Stomach (tissue), 4 donors: ENCODE measurements at regions not wholly inside any gene's neighbourhood (a gene's known extent, or its start where the extent isn't known, plus 50 kb on each side); places are given as distances from the start of the nearest gene placed in this dataset.

Experiments used
- POLR2AphosphoS5 ChIP-seq, 3 donors: sonication (generic); formaldehyde crosslinking; IDR thresholded peaks; one replicate each; pipeline ENCODE4 v1.6.1; 2016; ENCODE audit warnings: antibody characterized with exemption in 3 of 3
- TF ChIP-seq, protein P1 (sequence below), 7 experiments: fragments of 450-650 bp in 4 of 7; fragments of 200-600 bp in 3 of 7; sonication (generic) in 3 of 7; IDR thresholded peaks; one replicate each; pipeline ENCODE4 v1.5.1; 2016 to 2019; ENCODE audit warnings: antibody characterized with exemption in 7 of 7, control low read depth in 2 of 7, mild to moderate bottlenecking in 1 of 7

GRCh38 chr17:72462814-72463213 is 342.0 kb downstream of the SOX9 start:
- TF ChIP-seq, protein P1, sequence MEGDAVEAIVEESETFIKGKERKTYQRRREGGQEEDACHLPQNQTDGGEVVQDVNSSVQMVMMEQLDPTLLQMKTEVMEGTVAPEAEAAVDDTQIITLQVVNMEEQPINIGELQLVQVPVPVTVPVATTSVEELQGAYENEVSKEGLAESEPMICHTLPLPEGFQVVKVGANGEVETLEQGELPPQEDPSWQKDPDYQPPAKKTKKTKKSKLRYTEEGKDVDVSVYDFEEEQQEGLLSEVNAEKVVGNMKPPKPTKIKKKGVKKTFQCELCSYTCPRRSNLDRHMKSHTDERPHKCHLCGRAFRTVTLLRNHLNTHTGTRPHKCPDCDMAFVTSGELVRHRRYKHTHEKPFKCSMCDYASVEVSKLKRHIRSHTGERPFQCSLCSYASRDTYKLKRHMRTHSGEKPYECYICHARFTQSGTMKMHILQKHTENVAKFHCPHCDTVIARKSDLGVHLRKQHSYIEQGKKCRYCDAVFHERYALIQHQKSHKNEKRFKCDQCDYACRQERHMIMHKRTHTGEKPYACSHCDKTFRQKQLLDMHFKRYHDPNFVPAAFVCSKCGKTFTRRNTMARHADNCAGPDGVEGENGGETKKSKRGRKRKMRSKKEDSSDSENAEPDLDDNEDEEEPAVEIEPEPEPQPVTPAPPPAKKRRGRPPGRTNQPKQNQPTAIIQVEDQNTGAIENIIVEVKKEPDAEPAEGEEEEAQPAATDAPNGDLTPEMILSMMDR (IDR thresholded peaks at IDR 0.05) = no peak
- TF ChIP-seq POLR2AphosphoS5 (IDR thresholded peaks at IDR 0.05) = no peak
